ENCODE measurements at regions not wholly inside any gene's neighbourhood (a gene's known extent, or its start where the extent isn't known, plus 50 kb on each side); places are given as distances from the start of the nearest gene placed in this dataset.

- no peak for DNase-seq (ENCODE audit: extremely low read depth, low read depth)
- TF ChIP-seq CTCF (IDR thresholded peaks at IDR 0.05; ENCODE audit: low read depth, low read length, missing control alignments): no peak
- no peak overlapping the region for H3K4me3 ChIP-seq (replicated peaks; ENCODE audit: low read depth, low read length)
Observed at GRCh38 chr16:52386694-52387093, 160.2 kb downstream of the TOX3 start.

- no peak for DNase-seq (ENCODE audit: extremely low read depth, low read depth)
- H3K4me3 ChIP-seq (replicated peaks; ENCODE audit: low read depth, low read length): no peak overlapping the region
- no peak for TF ChIP-seq CTCF (IDR thresholded peaks at IDR 0.05; ENCODE audit: low read depth, low read length, missing control alignments)
Observed at GRCh38 chr16:52384378-52384777, 162.6 kb downstream of the TOX3 start.

- DNase-seq (ENCODE audit: extremely low read depth, low read depth): no peak
- no peak for TF ChIP-seq CTCF (IDR thresholded peaks at IDR 0.05; ENCODE audit: low read depth, low read length, missing control alignments)
Observed at GRCh38 chr16:52383640-52384292, 163.2 kb downstream of the TOX3 start.

GRCh38 chr16:52383119-52383518 lies 163.8 kb downstream of the TOX3 start:
- no peak for TF ChIP-seq CTCF (IDR thresholded peaks at IDR 0.05; ENCODE audit: low read depth, low read length, missing control alignments)
- no peak for DNase-seq (ENCODE audit: extremely low read depth, low read depth)
- no peak overlapping the region for H3K4me3 ChIP-seq (replicated peaks; ENCODE audit: low read depth, low read length)

More at GRCh38 chr16:52383640-52384292, 163.2 kb downstream of the TOX3 start:
- no peak overlapping the region for H3K4me3 ChIP-seq (replicated peaks; ENCODE audit: low read depth, low read length)

- no peak for TF ChIP-seq CTCF (IDR thresholded peaks at IDR 0.05; ENCODE audit: low read depth, low read length, missing control alignments)
Observed at GRCh38 chr16:52379551-52379950, 167.4 kb downstream of the TOX3 start.

GRCh38 chr16:52376676-52377280 lies 170.2 kb downstream of the TOX3 start:
- DNase-seq (ENCODE audit: extremely low read depth, low read depth): no peak
- TF ChIP-seq CTCF (IDR thresholded peaks at IDR 0.05; ENCODE audit: low read depth, low read length, missing control alignments): no peak
- no peak overlapping the region for H3K4me3 ChIP-seq (replicated peaks; ENCODE audit: low read depth, low read length)

More at GRCh38 chr16:52379551-52379950, 167.4 kb downstream of the TOX3 start:
- DNase-seq (ENCODE audit: extremely low read depth, low read depth): no peak
- no peak overlapping the region for H3K4me3 ChIP-seq (replicated peaks; ENCODE audit: low read depth, low read length)

All from HFF-Myc (cell line).